HPDE6-E6E7 (cell line): ENCODE measurements at regions not wholly inside any gene's neighbourhood (a gene's known extent, or its start where the extent isn't known, plus 50 kb on each side); places are given as distances from the start of the nearest gene placed in this dataset.
"Not testable (repeated sequence)": the region's sequence is repeated elsewhere in the genome, so short reads cannot be mapped to it uniquely, and the experiment has no call there.

Source experiments
- DNase-seq: peaks from one replicate; pipeline ENCODE4 v3.0.0; 2011; ENCODE audit warnings: missing footprints; ENCODE audit errors: extremely low spot score

- DNase-seq, result no peak
Observed at GRCh38 chr2:215658635-215659305, 222.9 kb upstream of the FN1 start.

GRCh38 chr2:215657844-215658243 lies 222.0 kb upstream of the FN1 start:
- no peak for DNase-seq

- DNase-seq, result no peak
Observed at GRCh38 chr2:215654148-215654819, 218.4 kb upstream of the FN1 start.

GRCh38 chr2:215653344-215654030 lies 217.6 kb upstream of the FN1 start:
- DNase-seq, result no peak

GRCh38 chr2:215652388-215652787 lies 216.5 kb upstream of the FN1 start:
- DNase-seq, result no peak

- DNase-seq, result no peak
Observed at GRCh38 chr2:215651412-215651811, 215.5 kb upstream of the FN1 start.

- DNase-seq, result no peak
Observed at GRCh38 chr2:215644233-215644897, 208.5 kb upstream of the FN1 start.

GRCh38 chr2:215638687-215639086 lies 202.8 kb upstream of the FN1 start:
- DNase-seq, result no peak

- DNase-seq, result no peak
Observed at GRCh38 chr2:215637651-215638050, 201.8 kb upstream of the FN1 start.

GRCh38 chr2:215636816-215637215 lies 200.9 kb upstream of the FN1 start:
- DNase-seq, result no peak

- DNase-seq, result no peak
Observed at GRCh38 chr2:215635788-215636139, 199.9 kb upstream of the FN1 start.

- DNase-seq, result no peak
Observed at GRCh38 chr2:215635071-215635787, 199.4 kb upstream of the FN1 start.

- no peak for DNase-seq
Observed at GRCh38 chr2:215633360-215633759, 197.5 kb upstream of the FN1 start.

GRCh38 chr2:215631696-215632095 lies 195.8 kb upstream of the FN1 start:
- no peak for DNase-seq

GRCh38 chr2:215630796-215631195 lies 194.9 kb upstream of the FN1 start:
- DNase-seq, result not testable (repeated sequence)

- no peak for DNase-seq
Observed at GRCh38 chr2:215627771-215628170, 191.9 kb upstream of the FN1 start.

GRCh38 chr2:215626812-215627281 lies 191.0 kb upstream of the FN1 start:
- DNase-seq, result no peak

- no peak for DNase-seq
Observed at GRCh38 chr2:215626063-215626462, 190.2 kb upstream of the FN1 start.

GRCh38 chr2:215625207-215625606 lies 189.3 kb upstream of the FN1 start:
- no peak for DNase-seq

GRCh38 chr2:215624423-215624829 lies 188.6 kb upstream of the FN1 start:
- DNase-seq, result no peak

GRCh38 chr2:215622837-215623236 lies 187.0 kb upstream of the FN1 start:
- no peak for DNase-seq

GRCh38 chr2:215621381-215621780 lies 185.5 kb upstream of the FN1 start:
- no peak for DNase-seq
